Gastroesophageal sphincter (tissue), 4 donors: ENCODE measurements at regions not wholly inside any gene's neighbourhood (a gene's known extent, or its start where the extent isn't known, plus 50 kb on each side); places are given as distances from the start of the nearest gene placed in this dataset.

Experiments used
- ATAC-seq: fragments of 150-250 bp; one replicate; pipeline ENCODE4 v1.9.1; 2016; ENCODE audit warnings: mild to moderate bottlenecking, moderate library complexity
- H3K27ac ChIP-seq, 4 donors: fragments of 200-600 bp; sonication (generic) in 3 of 4; 1 replicate in 3 of 4; 2 replicates in 1 of 4; pipeline ENCODE4 v1.5.1; 2016 to 2019
- H3K27me3 ChIP-seq: fragments of 200-600 bp; sonication (generic); one replicate; pipeline ENCODE4 v1.5.1; 2019
- H3K36me3 ChIP-seq, 2 donors: fragments of 200-600 bp; sonication (generic); one replicate each; pipeline ENCODE4 v1.5.1; 2019; ENCODE audit warnings: control low read depth in 1 of 2
- H3K4me1 ChIP-seq, 3 donors: fragments of 200-600 bp; sonication (generic); 1 replicate in 2 of 3; 2 replicates in 1 of 3; pipeline ENCODE4 v1.5.1; 2016 to 2019; ENCODE audit warnings: control low read depth in 2 of 3
- H3K4me3 ChIP-seq, 2 donors: fragments of 200-600 bp; sonication (generic); one replicate each; pipeline ENCODE4 v1.5.1; 2019; ENCODE audit warnings: mild to moderate bottlenecking in 1 of 2, moderate library complexity in 1 of 2
- H3K9me3 ChIP-seq, 3 donors: fragments of 200-600 bp; sonication (generic); one replicate each; pipeline ENCODE4 v1.5.1; 2017 to 2019; ENCODE audit warnings: control low read depth in 2 of 3
- CTCF ChIP-seq, 4 experiments: fragments of 200-600 bp in 2 of 4; fragments of 450-650 bp in 2 of 4; sonication (generic) in 1 of 4; IDR thresholded peaks; one replicate each; pipeline ENCODE4 v1.5.1; 2017 to 2019; ENCODE audit warnings: antibody characterized with exemption in 4 of 4, mild to moderate bottlenecking in 2 of 4, moderate library complexity in 2 of 4
- EP300 ChIP-seq: sonication (generic); formaldehyde crosslinking; IDR thresholded peaks from one replicate; pipeline ENCODE4 v1.6.1; 2017; ENCODE audit warnings: antibody characterized with exemption, mild to moderate bottlenecking
- POLR2A ChIP-seq, 2 donors: fragments of 450-650 bp; IDR thresholded peaks; one replicate each; pipeline ENCODE4 v1.6.1; 2017; ENCODE audit warnings: antibody characterized with exemption in 2 of 2, mild to moderate bottlenecking in 2 of 2, moderate library complexity in 1 of 2
- POLR2AphosphoS5 ChIP-seq: sonication (generic); formaldehyde crosslinking; IDR thresholded peaks from one replicate; pipeline ENCODE4 v1.6.1; 2017; ENCODE audit warnings: antibody characterized with exemption
- WGBS, 2 donors: methylation state at CpG; one replicate each; pipeline ENCODE4 v1.1.5; 2018; ENCODE audit warnings: low coverage in 1 of 2; 5-methylcytosine and 5-hydroxymethylcytosine counted together

- Histone ChIP-seq H3K27ac (no peak overlapping the region), H3K4me3 (no peak overlapping the region), H3K4me1 (no peaks in the 10 kb centered on the region), H3K27me3 (no peaks in the 10 kb centered on the region), H3K36me3 (no peaks in the 10 kb centered on the region), H3K9me3 (no peaks in the 10 kb centered on the region)
- TF ChIP-seq EP300 (no peak), POLR2AphosphoS5 (no peak), POLR2A (IDR thresholded peaks at IDR 0.05) (no peak), CTCF (IDR thresholded peaks at IDR 0.05) (no peak)
- ATAC-seq = no peak
Measured at GRCh38 chr4:57588557-57588956, 478.4 kb upstream of the IGFBP7 start.

- no peak for ATAC-seq
- no peak overlapping the region for H3K4me3 ChIP-seq
- H3K9me3 ChIP-seq = peaks cover 0 to 3% (median 0%) of the 10 kb centered on the region in 3 donors
- no peaks in the 10 kb centered on the region for H3K27me3 ChIP-seq
- H3K4me1 ChIP-seq = no peaks in the 10 kb centered on the region
- TF ChIP-seq EP300 = no peak
- TF ChIP-seq POLR2AphosphoS5 = no peak
- TF ChIP-seq CTCF (IDR thresholded peaks at IDR 0.05) = no peak
- no peak for TF ChIP-seq POLR2A (IDR thresholded peaks at IDR 0.05)
- no peak overlapping the region for H3K27ac ChIP-seq
- no peaks in the 10 kb centered on the region for H3K36me3 ChIP-seq
Measured at GRCh38 chr4:57580710-57581599, 470.8 kb upstream of the IGFBP7 start.

GRCh38 chr4:57575426-57575825 is 465.2 kb upstream of the IGFBP7 start:
- TF ChIP-seq POLR2A (IDR thresholded peaks at IDR 0.05) (no peak), POLR2AphosphoS5 (no peak), EP300 (no peak), CTCF (IDR thresholded peaks at IDR 0.05) (no peak)
- ATAC-seq = no peak
- peaks cover 0 to 8% (median 0%) of the 10 kb centered on the region in 3 donors for H3K9me3 ChIP-seq
- no peaks in the 10 kb centered on the region for H3K36me3 ChIP-seq
- H3K27ac ChIP-seq = no peak overlapping the region
- no peaks in the 10 kb centered on the region for H3K27me3 ChIP-seq
- no peak overlapping the region for H3K4me3 ChIP-seq
- WGBS, 2 donors = 52 to 55% methylated on average over 2 of the region's 2 CpGs
- H3K4me1 ChIP-seq = no peaks in the 10 kb centered on the region

GRCh38 chr4:57554556-57555092 is 444.4 kb upstream of the IGFBP7 start:
- H3K27ac ChIP-seq = no peak overlapping the region
- H3K4me3 ChIP-seq = no peak overlapping the region
- 59 to 71% methylated on average over 4 to 5 of the region's 5 CpGs for whole genome bisulfite sequencing, 2 donors
- peaks cover 0 to 12% (median 0%) of the 10 kb centered on the region in 3 donors for H3K4me1 ChIP-seq
- H3K9me3 ChIP-seq = no peaks in the 10 kb centered on the region
- TF ChIP-seq EP300 (no peak), POLR2AphosphoS5 (no peak), POLR2A (IDR thresholded peaks at IDR 0.05) (no peak), CTCF (IDR thresholded peaks at IDR 0.05) (no peak)
- ATAC-seq = no peak
- no peaks in the 10 kb centered on the region for H3K27me3 ChIP-seq
- no peaks in the 10 kb centered on the region for H3K36me3 ChIP-seq

GRCh38 chr4:57553728-57554127 is 443.5 kb upstream of the IGFBP7 start:
- no peak for ATAC-seq

More at GRCh38 chr4:57553728-57554127, 443.5 kb upstream of the IGFBP7 start:
- no peaks in the 10 kb centered on the region for H3K9me3 ChIP-seq
- H3K27ac ChIP-seq = no peak overlapping the region
- no peaks in the 10 kb centered on the region for H3K27me3 ChIP-seq
- WGBS, 2 donors = 72 to 78% methylated on average over 3 of the region's 3 CpGs
- TF ChIP-seq POLR2AphosphoS5 = no peak
- TF ChIP-seq POLR2A (IDR thresholded peaks at IDR 0.05) = no peak
- no peak for TF ChIP-seq CTCF (IDR thresholded peaks at IDR 0.05)
- no peak for TF ChIP-seq EP300
- H3K36me3 ChIP-seq = no peaks in the 10 kb centered on the region
- no peak overlapping the region for H3K4me3 ChIP-seq
- H3K4me1 ChIP-seq = peaks cover 0 to 14% (median 0%) of the 10 kb centered on the region in 3 donors
